GM12878 (cell line): ENCODE measurements at regions not wholly inside any gene's neighbourhood (a gene's known extent, or its start where the extent isn't known, plus 50 kb on each side); places are given as distances from the start of the nearest gene placed in this dataset.

Experiments used
- CTCF ChIP-seq, 3 experiments: IDR thresholded peaks in 2 of 3; conservative IDR thresholded peaks in 1 of 3; 2 replicates each; pipeline ENCODE4 v1.5.1; 2011; ENCODE audit warnings: low read depth in 3 of 3, low read length in 3 of 3, mild to moderate bottlenecking in 3 of 3, control low read depth in 2 of 3, moderate library complexity in 2 of 3, inconsistent platforms in 1 of 3, mixed read lengths in 1 of 3; ENCODE audit not compliant: control insufficient read depth in 2 of 3, insufficient read depth in 1 of 3; ENCODE audit errors: extremely low read depth in 1 of 3
- EZH2 ChIP-seq: IDR thresholded peaks from 2 replicates; pipeline ENCODE4 v1.6.1; 2012; ENCODE audit warnings: low read depth, mild to moderate bottlenecking, control low read depth, inconsistent platforms, low read length, borderline replicate concordance; ENCODE audit not compliant: control insufficient read depth
- HDAC2 ChIP-seq: fragments of 200-600 bp; sonication (generic); IDR thresholded peaks from 2 replicates; pipeline ENCODE4 v1.6.1; 2017
- PKNOX1 ChIP-seq: fragments of 450-650 bp; IDR thresholded peaks from 2 replicates; pipeline ENCODE4 v1.6.1; 2016; ENCODE audit warnings: mild to moderate bottlenecking
- POLR2AphosphoS5 ChIP-seq: IDR thresholded peaks from 2 replicates; pipeline ENCODE4 v1.6.1; 2011; ENCODE audit warnings: mild to moderate bottlenecking, low read length, inconsistent platforms
- SUPT20H ChIP-seq: IDR thresholded peaks from 2 replicates; pipeline ENCODE4 v1.6.1; 2011; ENCODE audit warnings: low read depth, mild to moderate bottlenecking, low read length, moderate library complexity, borderline replicate concordance; ENCODE audit not compliant: control insufficient read depth
- USF2 ChIP-seq: IDR thresholded peaks from 2 replicates; pipeline ENCODE4 v1.6.1; 2011; ENCODE audit warnings: low read depth, low read length, improper control_type of control experiment, borderline replicate concordance
- TF ChIP-seq, protein P1 (sequence below): fragments of 450-650 bp; IDR thresholded peaks from 2 replicates; pipeline ENCODE4 v1.6.1; 2017; ENCODE audit warnings: mild to moderate bottlenecking
- TF ChIP-seq, protein P2 (sequence below): IDR thresholded peaks from 2 replicates; pipeline ENCODE4 v1.6.1; 2011; ENCODE audit warnings: mild to moderate bottlenecking, low read depth, low read length, moderate library complexity; ENCODE audit not compliant: insufficient replicate concordance

DNA sequence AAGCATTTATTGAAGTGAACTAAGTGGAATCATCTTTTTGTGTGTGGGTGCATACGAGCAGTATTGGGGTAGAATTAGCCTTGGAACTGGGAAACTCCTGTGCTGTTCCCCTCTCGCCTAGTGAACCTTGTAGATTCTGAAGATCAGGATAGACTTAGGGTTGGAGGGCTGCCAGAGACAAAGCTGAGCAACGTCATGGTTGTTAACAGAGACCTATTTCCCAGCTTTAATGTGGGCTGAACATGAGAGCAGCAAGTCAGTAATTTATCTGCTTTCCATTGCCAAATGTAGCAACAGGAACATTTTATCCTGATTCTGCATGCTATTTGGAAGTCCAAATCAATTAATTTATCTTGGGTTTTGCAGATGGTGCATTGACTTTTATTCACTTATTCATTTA, 246.6 kb downstream of the IL20RB start:
- TF ChIP-seq CTCF (IDR thresholded peaks at IDR 0.05 in 2 of 3, conservative IDR thresholded peaks at IDR 0.05 in 1 of 3; ENCODE audit: control insufficient read depth in 2 of 3, extremely low read depth in 1 of 3, insufficient read depth in 1 of 3, low read depth in 3 of 3, low read length in 3 of 3) (no peak), POLR2AphosphoS5 (no peak), USF2 (no peak), EZH2 (no peak), HDAC2 (no peak), PKNOX1 (no peak), SUPT20H (no peak)
- TF ChIP-seq, protein P1, sequence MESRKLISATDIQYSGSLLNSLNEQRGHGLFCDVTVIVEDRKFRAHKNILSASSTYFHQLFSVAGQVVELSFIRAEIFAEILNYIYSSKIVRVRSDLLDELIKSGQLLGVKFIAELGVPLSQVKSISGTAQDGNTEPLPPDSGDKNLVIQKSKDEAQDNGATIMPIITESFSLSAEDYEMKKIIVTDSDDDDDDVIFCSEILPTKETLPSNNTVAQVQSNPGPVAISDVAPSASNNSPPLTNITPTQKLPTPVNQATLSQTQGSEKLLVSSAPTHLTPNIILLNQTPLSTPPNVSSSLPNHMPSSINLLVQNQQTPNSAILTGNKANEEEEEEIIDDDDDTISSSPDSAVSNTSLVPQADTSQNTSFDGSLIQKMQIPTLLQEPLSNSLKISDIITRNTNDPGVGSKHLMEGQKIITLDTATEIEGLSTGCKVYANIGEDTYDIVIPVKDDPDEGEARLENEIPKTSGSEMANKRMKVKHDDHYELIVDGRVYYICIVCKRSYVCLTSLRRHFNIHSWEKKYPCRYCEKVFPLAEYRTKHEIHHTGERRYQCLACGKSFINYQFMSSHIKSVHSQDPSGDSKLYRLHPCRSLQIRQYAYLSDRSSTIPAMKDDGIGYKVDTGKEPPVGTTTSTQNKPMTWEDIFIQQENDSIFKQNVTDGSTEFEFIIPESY: no peak
- TF ChIP-seq, protein P2, sequence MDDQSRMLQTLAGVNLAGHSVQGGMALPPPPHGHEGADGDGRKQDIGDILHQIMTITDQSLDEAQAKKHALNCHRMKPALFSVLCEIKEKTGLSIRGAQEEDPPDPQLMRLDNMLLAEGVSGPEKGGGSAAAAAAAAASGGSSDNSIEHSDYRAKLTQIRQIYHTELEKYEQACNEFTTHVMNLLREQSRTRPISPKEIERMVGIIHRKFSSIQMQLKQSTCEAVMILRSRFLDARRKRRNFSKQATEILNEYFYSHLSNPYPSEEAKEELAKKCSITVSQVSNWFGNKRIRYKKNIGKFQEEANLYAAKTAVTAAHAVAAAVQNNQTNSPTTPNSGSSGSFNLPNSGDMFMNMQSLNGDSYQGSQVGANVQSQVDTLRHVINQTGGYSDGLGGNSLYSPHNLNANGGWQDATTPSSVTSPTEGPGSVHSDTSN: no peak
